GM12875 (cell line): ENCODE measurements at regions not wholly inside any gene's neighbourhood (a gene's known extent, or its start where the extent isn't known, plus 50 kb on each side); places are given as distances from the start of the nearest gene placed in this dataset.

ENCODE experiments used
- H3K4me3 ChIP-seq: one replicate; pipeline ENCODE4 v1.5.1; 2011; ENCODE audit warnings: low read depth, low read length, control low read depth
- TF ChIP-seq, protein P1 (sequence below): IDR thresholded peaks from 2 replicates; pipeline ENCODE4 v1.5.1; 2011; ENCODE audit warnings: low read depth, mild to moderate bottlenecking, control low read depth, inconsistent platforms, low read length, moderate library complexity, borderline replicate concordance; ENCODE audit not compliant: insufficient read depth

DNA sequence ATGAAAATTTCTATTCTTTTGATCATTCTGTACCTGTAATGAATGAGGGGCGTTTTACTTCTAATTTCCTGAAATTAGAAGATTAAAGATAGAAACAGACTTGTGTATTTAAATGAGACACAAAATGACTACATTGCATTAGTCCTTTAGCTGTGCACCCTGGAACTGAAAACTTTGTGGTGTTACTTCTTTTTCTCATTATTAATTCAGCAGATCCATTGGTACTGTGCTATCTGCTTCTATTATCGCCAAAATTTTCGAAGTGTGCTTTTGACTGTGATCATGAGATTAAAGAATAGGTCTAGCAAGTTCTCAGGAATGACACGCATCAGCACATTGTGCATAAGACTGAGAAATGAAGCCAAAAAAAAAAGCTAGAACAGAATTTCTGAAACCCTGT, 1938.9 kb upstream of the TENM3 start:
- H3K4me3 ChIP-seq = no peak overlapping the region
- TF ChIP-seq, protein P1, sequence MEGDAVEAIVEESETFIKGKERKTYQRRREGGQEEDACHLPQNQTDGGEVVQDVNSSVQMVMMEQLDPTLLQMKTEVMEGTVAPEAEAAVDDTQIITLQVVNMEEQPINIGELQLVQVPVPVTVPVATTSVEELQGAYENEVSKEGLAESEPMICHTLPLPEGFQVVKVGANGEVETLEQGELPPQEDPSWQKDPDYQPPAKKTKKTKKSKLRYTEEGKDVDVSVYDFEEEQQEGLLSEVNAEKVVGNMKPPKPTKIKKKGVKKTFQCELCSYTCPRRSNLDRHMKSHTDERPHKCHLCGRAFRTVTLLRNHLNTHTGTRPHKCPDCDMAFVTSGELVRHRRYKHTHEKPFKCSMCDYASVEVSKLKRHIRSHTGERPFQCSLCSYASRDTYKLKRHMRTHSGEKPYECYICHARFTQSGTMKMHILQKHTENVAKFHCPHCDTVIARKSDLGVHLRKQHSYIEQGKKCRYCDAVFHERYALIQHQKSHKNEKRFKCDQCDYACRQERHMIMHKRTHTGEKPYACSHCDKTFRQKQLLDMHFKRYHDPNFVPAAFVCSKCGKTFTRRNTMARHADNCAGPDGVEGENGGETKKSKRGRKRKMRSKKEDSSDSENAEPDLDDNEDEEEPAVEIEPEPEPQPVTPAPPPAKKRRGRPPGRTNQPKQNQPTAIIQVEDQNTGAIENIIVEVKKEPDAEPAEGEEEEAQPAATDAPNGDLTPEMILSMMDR = no peak

DNA sequence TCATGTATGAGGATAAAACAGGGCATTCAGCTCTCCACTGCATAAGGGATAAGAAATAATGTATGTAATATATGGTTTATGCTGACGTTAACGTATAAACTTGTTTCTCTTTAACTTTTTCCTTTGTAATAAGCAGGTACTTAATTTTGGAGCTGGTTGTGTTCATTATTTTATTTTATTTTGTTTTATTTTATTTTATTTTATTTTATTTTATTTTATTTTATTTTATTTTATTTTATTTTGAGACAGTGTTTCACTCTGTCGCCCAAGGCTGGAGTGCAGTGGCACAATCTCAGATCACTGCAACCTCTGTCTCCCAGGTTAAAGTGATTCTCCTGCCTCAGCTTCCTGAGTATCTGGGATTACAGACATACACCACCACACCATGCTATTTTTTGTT, 1932.6 kb upstream of the TENM3 start:
- H3K4me3 ChIP-seq = no peak overlapping the region
- TF ChIP-seq, protein P1 = no peak

DNA sequence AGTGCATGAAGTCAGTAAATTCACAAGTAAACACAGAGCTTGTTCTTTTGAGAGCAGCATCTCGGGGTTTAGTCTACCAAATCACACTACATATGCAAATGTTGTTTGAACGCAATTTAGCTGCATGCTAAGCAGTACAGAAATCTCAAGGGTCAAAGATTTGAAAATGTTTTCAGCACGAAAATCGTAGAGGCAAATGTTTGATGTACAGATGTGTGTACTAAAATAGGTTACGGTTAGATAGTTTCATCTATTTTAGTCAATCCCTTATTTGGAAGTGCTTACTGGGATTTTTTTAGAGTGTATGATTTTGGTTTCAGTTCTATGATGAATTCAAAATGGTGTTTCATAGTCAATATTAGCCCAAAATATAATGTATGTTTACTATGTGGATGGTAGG, 1928.2 kb upstream of the TENM3 start:
- no peak overlapping the region for H3K4me3 ChIP-seq
- TF ChIP-seq, protein P1 = no peak

DNA sequence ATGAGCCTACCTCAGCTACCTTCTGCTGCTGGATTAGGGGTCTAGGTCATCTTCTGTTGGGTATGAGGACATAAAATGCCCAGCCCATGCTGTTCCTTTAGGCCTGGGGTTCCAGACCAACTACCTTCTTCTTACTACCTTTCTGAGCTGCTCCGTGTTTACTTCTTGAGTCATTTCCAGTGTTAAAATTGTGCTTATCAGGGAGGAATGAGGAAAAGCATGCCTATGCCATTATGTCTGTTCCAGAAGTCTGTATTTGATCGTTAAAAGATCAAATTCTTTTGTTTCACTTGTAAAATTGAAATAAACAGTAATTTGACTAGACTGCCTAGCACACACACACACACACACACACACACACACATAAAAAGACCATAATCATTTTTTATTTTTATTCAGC, 1912.7 kb upstream of the TENM3 start:
- H3K4me3 ChIP-seq = no peak overlapping the region
- TF ChIP-seq, protein P1 = no peak

DNA sequence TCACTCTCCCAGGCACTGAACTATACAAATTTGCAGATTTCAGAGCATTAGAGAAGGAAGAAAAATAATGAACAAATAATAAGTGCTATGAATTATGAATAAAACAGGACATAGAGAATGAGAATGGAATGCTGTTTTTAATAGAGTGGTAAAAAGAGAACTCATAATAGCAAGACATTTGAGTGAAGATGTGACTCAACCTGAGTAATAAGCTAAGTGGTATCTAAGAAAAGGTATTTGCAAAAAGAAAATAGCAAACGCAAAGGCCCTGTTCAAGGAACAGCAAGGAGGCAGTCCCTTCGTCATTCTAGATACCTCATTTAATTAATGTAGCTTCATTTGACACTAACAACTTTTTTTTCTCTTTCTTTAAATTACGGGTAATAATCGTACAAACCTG, 1910.0 kb upstream of the TENM3 start:
- H3K4me3 ChIP-seq = no peak overlapping the region
- TF ChIP-seq, protein P1 = no peak

DNA sequence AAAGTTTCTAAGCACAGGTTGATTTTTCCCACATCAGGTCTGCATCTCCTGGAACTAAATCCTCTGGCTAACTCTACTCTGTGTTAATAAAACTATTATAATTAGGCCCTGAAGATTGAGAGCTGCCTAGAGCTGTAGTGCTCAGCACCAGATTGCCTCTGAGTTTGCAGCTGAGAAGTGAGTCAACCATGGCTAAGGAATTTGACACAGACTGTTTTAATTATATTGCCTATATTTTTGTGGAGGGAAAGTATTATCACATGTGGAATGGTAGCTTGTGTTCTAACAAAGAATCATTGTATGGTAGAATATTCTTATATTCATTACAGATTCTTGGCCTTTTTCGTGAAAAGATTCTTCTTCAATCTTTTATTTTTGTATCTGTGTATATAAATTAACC, 1907.6 kb upstream of the TENM3 start:
- TF ChIP-seq, protein P1 = no peak
- no peak overlapping the region for H3K4me3 ChIP-seq

DNA sequence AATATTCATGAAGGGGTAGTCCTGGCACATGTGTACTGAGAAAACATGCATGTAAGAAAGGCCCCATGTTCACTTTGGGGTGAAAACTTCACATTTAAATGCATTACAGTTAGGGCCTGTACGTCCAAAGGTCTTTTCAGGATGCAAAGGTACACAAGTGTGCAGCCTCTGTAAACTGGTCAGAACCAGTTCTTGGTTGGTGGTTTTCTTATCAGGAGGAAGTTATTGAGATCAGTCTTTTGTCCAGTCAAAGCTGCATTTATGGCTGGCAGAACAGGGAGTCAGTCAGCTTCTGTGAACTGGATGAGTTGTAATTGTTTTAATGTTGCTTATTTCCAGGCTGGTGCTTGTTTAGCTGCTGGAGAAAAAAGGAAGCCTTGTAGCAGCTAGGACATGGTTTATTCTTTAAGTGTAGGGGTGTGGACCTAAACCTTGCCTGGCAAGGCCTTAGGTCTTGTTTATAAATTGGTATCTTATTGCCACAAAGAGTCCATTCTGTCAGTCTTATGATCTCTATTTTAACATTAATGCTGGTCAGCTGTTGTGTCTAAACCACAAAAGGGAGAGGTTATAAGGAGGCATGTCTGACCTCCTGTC, 1906.6 kb upstream of the TENM3 start:
- H3K4me3 ChIP-seq = no peak overlapping the region

More for the DNA sequence above, 1906.6 kb upstream of the TENM3 start:
- TF ChIP-seq, protein P1 = no peak
